ENCODE measurements at regions not wholly inside any gene's neighbourhood (a gene's known extent, or its start where the extent isn't known, plus 50 kb on each side); places are given as distances from the start of the nearest gene placed in this dataset.
"Not testable (repeated sequence)": the region's sequence is repeated elsewhere in the genome, so short reads cannot be mapped to it uniquely, and the experiment has no call there.

- no peak for DNase-seq (ENCODE audit: extremely low read depth, low read depth)
- TF ChIP-seq CTCF (IDR thresholded peaks at IDR 0.05; ENCODE audit: low read depth, low read length): no peak
Measured at GRCh38 chr12:105588106-105588505, 257.6 kb downstream of the C12orf75 start.

GRCh38 chr12:105590571-105590970 is 260.1 kb downstream of the C12orf75 start:
- DNase-seq (ENCODE audit: extremely low read depth, low read depth): no peak
- TF ChIP-seq CTCF (IDR thresholded peaks at IDR 0.05; ENCODE audit: low read depth, low read length): no peak

GRCh38 chr12:105595440-105595839 is 264.9 kb downstream of the C12orf75 start:
- no peak for TF ChIP-seq CTCF (IDR thresholded peaks at IDR 0.05; ENCODE audit: low read depth, low read length)

GRCh38 chr12:105596731-105597130 is 266.2 kb downstream of the C12orf75 start:
- no peak for TF ChIP-seq CTCF (IDR thresholded peaks at IDR 0.05; ENCODE audit: low read depth, low read length)
- DNase-seq (ENCODE audit: extremely low read depth, low read depth): no peak

More at GRCh38 chr12:105595440-105595839, 264.9 kb downstream of the C12orf75 start:
- DNase-seq (ENCODE audit: extremely low read depth, low read depth): no peak

GRCh38 chr12:105598031-105598430 is 267.5 kb downstream of the C12orf75 start:
- no peak for DNase-seq (ENCODE audit: extremely low read depth, low read depth)
- TF ChIP-seq CTCF (IDR thresholded peaks at IDR 0.05; ENCODE audit: low read depth, low read length): no peak

- no peak for DNase-seq (ENCODE audit: extremely low read depth, low read depth)
- TF ChIP-seq CTCF (IDR thresholded peaks at IDR 0.05; ENCODE audit: low read depth, low read length): no peak
Measured at GRCh38 chr12:105600911-105601545, 270.5 kb downstream of the C12orf75 start.

- not testable (repeated sequence) for DNase-seq (ENCODE audit: extremely low read depth, low read depth)
Measured at GRCh38 chr12:105602312-105602711, 271.8 kb downstream of the C12orf75 start.

- not testable (repeated sequence) for DNase-seq (ENCODE audit: extremely low read depth, low read depth)
Measured at GRCh38 chr12:105604281-105604680, 273.8 kb downstream of the C12orf75 start.

GRCh38 chr12:105606613-105607012 is 276.1 kb downstream of the C12orf75 start:
- not testable (repeated sequence) for DNase-seq (ENCODE audit: extremely low read depth, low read depth)

- not testable (repeated sequence) for DNase-seq (ENCODE audit: extremely low read depth, low read depth)
Measured at GRCh38 chr12:105609001-105609400, 278.5 kb downstream of the C12orf75 start.

Measured in AG09319 (cell line).